Thyroid gland (tissue), 4 donors: ENCODE measurements at regions not wholly inside any gene's neighbourhood (a gene's known extent, or its start where the extent isn't known, plus 50 kb on each side); places are given as distances from the start of the nearest gene placed in this dataset.
"Not testable (repeated sequence)": the region's sequence is repeated elsewhere in the genome, so short reads cannot be mapped to it uniquely, and the experiment has no call there.

Experiments used
- DNase-seq, 2 donors: peaks; one replicate each; pipeline ENCODE4 v3.0.0-alpha.2; 2019
- H3K27ac ChIP-seq, 3 donors: fragments of 200-600 bp; sonication (generic); 1 replicate in 2 of 3; 2 replicates in 1 of 3; pipeline ENCODE4 v1.5.1; 2016 to 2019; ENCODE audit warnings: mild to moderate bottlenecking in 1 of 3, moderate library complexity in 1 of 3
- H3K27me3 ChIP-seq: fragments of 200-600 bp; sonication (generic); one replicate; pipeline ENCODE4 v1.5.1; 2019
- H3K36me3 ChIP-seq, 2 donors: fragments of 200-600 bp; sonication (generic); one replicate each; pipeline ENCODE4 v1.5.1; 2016 to 2019
- H3K4me1 ChIP-seq, 2 donors: fragments of 200-600 bp; sonication (generic); one replicate each; pipeline ENCODE4 v1.5.1; 2017 to 2019
- H3K4me3 ChIP-seq, 3 donors: fragments of 200-600 bp; sonication (generic); replicated peaks in 1 of 3; 1 replicate in 2 of 3; 2 replicates in 1 of 3; pipeline ENCODE4 v1.5.1; 2016; ENCODE audit warnings: mild to moderate bottlenecking in 1 of 3
- H3K9me3 ChIP-seq: fragments of 200-600 bp; sonication (generic); one replicate; pipeline ENCODE4 v1.5.1; 2017
- POLR2A ChIP-seq, 2 donors: fragments of 450-650 bp; IDR thresholded peaks; one replicate each; pipeline ENCODE4 v1.6.1; 2017; ENCODE audit warnings: antibody characterized with exemption in 2 of 2, mild to moderate bottlenecking in 2 of 2, moderate library complexity in 1 of 2
- WGBS, 2 donors: methylation state at CpG; one replicate each; pipeline ENCODE4 v1.1.5; 2017; 5-methylcytosine and 5-hydroxymethylcytosine counted together
- intact Hi-C: fragments of 100-400 bp; cut with DNase I; formaldehyde crosslinking; loops from one replicate; pipeline ENCODE4 v1.15.1; 2023
- TF ChIP-seq, protein P1 (sequence below), 6 experiments: fragments of 200-600 bp in 3 of 6; fragments of 450-650 bp in 3 of 6; sonication (generic) in 3 of 6; IDR thresholded peaks; one replicate each; pipeline ENCODE4 v1.5.1; 2016 to 2019; ENCODE audit warnings: antibody characterized with exemption in 6 of 6, mild to moderate bottlenecking in 2 of 6, inconsistent platforms in 1 of 6, moderate library complexity in 1 of 6

GRCh38 chr6:6458172-6458571 lies 130.3 kb upstream of the LY86 start:
- H3K36me3 ChIP-seq: no peaks in the 10 kb centered on the region
- H3K27ac ChIP-seq: no peak overlapping the region
- no peak for DNase-seq
- WGBS, 2 donors: 80 to 90% methylated on average over 2 of the region's 2 CpGs
- no peaks in the 10 kb centered on the region for H3K27me3 ChIP-seq
- H3K4me3 ChIP-seq: no peak overlapping the region
- no peaks in the 10 kb centered on the region for H3K9me3 ChIP-seq
- TF ChIP-seq POLR2A (IDR thresholded peaks at IDR 0.05): no peak
- TF ChIP-seq, protein P1, sequence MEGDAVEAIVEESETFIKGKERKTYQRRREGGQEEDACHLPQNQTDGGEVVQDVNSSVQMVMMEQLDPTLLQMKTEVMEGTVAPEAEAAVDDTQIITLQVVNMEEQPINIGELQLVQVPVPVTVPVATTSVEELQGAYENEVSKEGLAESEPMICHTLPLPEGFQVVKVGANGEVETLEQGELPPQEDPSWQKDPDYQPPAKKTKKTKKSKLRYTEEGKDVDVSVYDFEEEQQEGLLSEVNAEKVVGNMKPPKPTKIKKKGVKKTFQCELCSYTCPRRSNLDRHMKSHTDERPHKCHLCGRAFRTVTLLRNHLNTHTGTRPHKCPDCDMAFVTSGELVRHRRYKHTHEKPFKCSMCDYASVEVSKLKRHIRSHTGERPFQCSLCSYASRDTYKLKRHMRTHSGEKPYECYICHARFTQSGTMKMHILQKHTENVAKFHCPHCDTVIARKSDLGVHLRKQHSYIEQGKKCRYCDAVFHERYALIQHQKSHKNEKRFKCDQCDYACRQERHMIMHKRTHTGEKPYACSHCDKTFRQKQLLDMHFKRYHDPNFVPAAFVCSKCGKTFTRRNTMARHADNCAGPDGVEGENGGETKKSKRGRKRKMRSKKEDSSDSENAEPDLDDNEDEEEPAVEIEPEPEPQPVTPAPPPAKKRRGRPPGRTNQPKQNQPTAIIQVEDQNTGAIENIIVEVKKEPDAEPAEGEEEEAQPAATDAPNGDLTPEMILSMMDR (IDR thresholded peaks at IDR 0.05): no peak
- H3K4me1 ChIP-seq: no peaks in the 10 kb centered on the region
- intact Hi-C loops: no loop called here

- intact Hi-C loops, H3K27ac ChIP-seq, H3K36me3 ChIP-seq, H3K4me3 ChIP-seq, H3K4me1 ChIP-seq, H3K27me3 ChIP-seq, H3K9me3 ChIP-seq, DNase-seq: not testable (repeated sequence)
- WGBS, 2 donors: 83 to 88% methylated on average over 4 of the region's 4 CpGs
These were observed 128.6 kb upstream of the LY86 start for GRCh38 chr6:6459963-6460362.

GRCh38 chr6:6460416-6460815 lies 128.1 kb upstream of the LY86 start:
- no peak overlapping the region for H3K4me3 ChIP-seq
- 86 to 90% methylated on average over 2 of the region's 2 CpGs for WGBS, 2 donors
- H3K9me3 ChIP-seq: no peaks in the 10 kb centered on the region
- TF ChIP-seq POLR2A (IDR thresholded peaks at IDR 0.05): no peak
- TF ChIP-seq, protein P1 (IDR thresholded peaks at IDR 0.05): no peak
- intact Hi-C loops: no loop called here
- no peaks in the 10 kb centered on the region for H3K36me3 ChIP-seq
- H3K27me3 ChIP-seq: no peaks in the 10 kb centered on the region
- no peak for DNase-seq
- H3K4me1 ChIP-seq: no peaks in the 10 kb centered on the region
- no peak overlapping the region for H3K27ac ChIP-seq

DNA sequence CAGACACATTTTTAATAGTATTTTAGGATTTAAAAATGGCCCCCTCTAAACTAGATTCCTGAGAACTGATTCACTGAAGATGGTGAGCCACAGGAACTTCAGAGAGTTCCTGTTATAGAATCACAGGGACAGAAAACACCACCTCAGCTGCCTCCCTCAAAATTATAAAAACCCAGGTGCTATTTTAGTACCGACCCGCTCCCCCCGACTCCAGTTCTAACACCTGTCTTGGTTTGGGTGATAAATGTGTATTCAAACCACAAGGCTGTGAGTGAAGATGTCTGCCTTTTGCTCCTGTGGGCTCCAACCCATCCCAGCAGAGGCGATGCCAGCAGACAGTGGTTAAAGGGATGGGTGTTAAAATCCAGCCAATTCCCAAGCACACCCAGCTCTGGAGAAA lies 127.4 kb upstream of the LY86 start:
- WGBS, 2 donors: 98 to 99% methylated on average over 4 of the region's 4 CpGs
- TF ChIP-seq, protein P1 (IDR thresholded peaks at IDR 0.05): no peak
- TF ChIP-seq POLR2A (IDR thresholded peaks at IDR 0.05): no peak
- intact Hi-C loops: no loop called here
- no peaks in the 10 kb centered on the region for H3K36me3 ChIP-seq
- no peak overlapping the region for H3K27ac ChIP-seq
- no peaks in the 10 kb centered on the region for H3K9me3 ChIP-seq
- no peak for DNase-seq
- no peaks in the 10 kb centered on the region for H3K4me1 ChIP-seq
- no peak overlapping the region for H3K4me3 ChIP-seq
- H3K27me3 ChIP-seq: no peaks in the 10 kb centered on the region

DNA sequence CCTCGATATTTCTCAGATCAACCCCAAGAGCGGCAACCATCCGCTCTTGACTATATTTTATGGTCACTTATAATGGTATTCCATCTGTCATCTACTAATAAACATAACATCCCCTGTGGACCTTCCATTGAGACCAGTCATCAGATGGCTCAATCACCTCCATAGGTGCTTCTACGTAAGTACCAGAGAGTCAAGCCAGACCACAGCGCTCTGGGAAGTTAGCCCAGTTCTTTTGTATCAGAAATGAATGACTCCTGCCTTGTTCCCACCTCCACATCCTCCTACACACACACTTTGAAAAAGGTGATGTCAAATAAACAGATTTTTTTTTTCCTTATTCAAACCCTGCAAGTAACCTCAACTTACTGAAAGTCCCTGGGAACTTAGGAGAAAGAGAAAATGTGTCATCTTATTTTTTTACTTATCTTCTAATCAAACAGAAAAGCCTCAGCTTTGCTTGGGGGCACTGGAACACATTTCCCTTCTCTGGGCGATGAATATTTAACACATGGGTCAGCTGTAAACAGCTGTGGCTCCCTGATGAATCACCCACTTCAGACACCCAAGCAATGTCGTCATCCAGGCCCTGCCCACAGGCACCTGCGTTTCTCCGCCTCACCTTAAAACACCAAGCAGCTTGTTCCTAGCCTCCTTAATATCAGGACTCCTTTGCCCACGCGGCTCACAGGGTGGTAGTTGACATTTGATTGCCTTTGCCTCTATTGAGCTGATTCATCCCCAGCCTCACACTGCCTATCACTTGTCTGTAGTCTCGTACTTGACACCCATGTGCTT lies 121.4 kb upstream of the LY86 start:
- H3K4me3 ChIP-seq: no peak overlapping the region
- no peaks in the 10 kb centered on the region for H3K27me3 ChIP-seq
- no peaks in the 10 kb centered on the region for H3K36me3 ChIP-seq
- no peak overlapping the region for H3K27ac ChIP-seq
- TF ChIP-seq POLR2A (IDR thresholded peaks at IDR 0.05): no peak
- TF ChIP-seq, protein P1 (IDR thresholded peaks at IDR 0.05): no peak
- H3K4me1 ChIP-seq: no peaks in the 10 kb centered on the region
- intact Hi-C loops: no loop called here
- no peaks in the 10 kb centered on the region for H3K9me3 ChIP-seq
- DNase-seq: no peak
- WGBS, 2 donors: 86 to 92% methylated on average over 12 of the region's 12 CpGs
